ENCODE measurements at regions not wholly inside any gene's neighbourhood (a gene's known extent, or its start where the extent isn't known, plus 50 kb on each side); places are given as distances from the start of the nearest gene placed in this dataset.

GRCh38 chr4:107279733-107280132 is 243.6 kb upstream of the DKK2 start:
- no peak overlapping the region for H3K4me3 ChIP-seq
- H3K9me3 ChIP-seq: no peaks in the 10 kb centered on the region
- H3K4me1 ChIP-seq: no peaks in the 10 kb centered on the region
- no peak for TF ChIP-seq POLR2A (IDR thresholded peaks at IDR 0.05; ENCODE audit: low read depth)
- no peak overlapping the region for H3K27ac ChIP-seq (replicated peaks in 1 of 4)
- no peak for DNase-seq (ENCODE audit: extremely low spot score)
- no peaks in the 10 kb centered on the region for H3K36me3 ChIP-seq
- intact Hi-C loops (cut with DNase I): no loop called here
- no peaks in the 10 kb centered on the region for H3K27me3 ChIP-seq

- intact Hi-C loops (cut with DNase I): no loop called here
- H3K27ac ChIP-seq (replicated peaks in 1 of 4): no peak overlapping the region
- TF ChIP-seq POLR2AphosphoS5 (IDR thresholded peaks at IDR 0.05): no peak
- TF ChIP-seq POLR2A (IDR thresholded peaks at IDR 0.05; ENCODE audit: low read depth): no peak
- TF ChIP-seq CTCF (IDR thresholded peaks at IDR 0.05): no peak
- TF ChIP-seq EP300 (IDR thresholded peaks at IDR 0.05): no peak
- H3K9me3 ChIP-seq: no peaks in the 10 kb centered on the region
- no peaks in the 10 kb centered on the region for H3K36me3 ChIP-seq
- WGBS: 55% methylated on average over 4 of the region's 4 CpGs
- H3K27me3 ChIP-seq: no peaks in the 10 kb centered on the region
- no peak overlapping the region for H3K4me3 ChIP-seq
- no peaks in the 10 kb centered on the region for H3K4me1 ChIP-seq
- DNase-seq (ENCODE audit: extremely low spot score): no peak
Observed at GRCh38 chr4:107278791-107279483, 242.8 kb upstream of the DKK2 start.

GRCh38 chr4:107276052-107276451 is 239.9 kb upstream of the DKK2 start:
- no peaks in the 10 kb centered on the region for H3K36me3 ChIP-seq
- H3K27me3 ChIP-seq: no peaks in the 10 kb centered on the region
- no peak overlapping the region for H3K27ac ChIP-seq (replicated peaks in 1 of 4)
- H3K4me1 ChIP-seq: no peaks in the 10 kb centered on the region
- no peak overlapping the region for H3K4me3 ChIP-seq
- no peaks in the 10 kb centered on the region for H3K9me3 ChIP-seq
- intact Hi-C loops (cut with DNase I): no loop called here
- no peak for DNase-seq (ENCODE audit: extremely low spot score)
- no peak for TF ChIP-seq POLR2A (IDR thresholded peaks at IDR 0.05; ENCODE audit: low read depth)
- TF ChIP-seq EP300 (IDR thresholded peaks at IDR 0.05): no peak
- no peak for TF ChIP-seq CTCF (IDR thresholded peaks at IDR 0.05)
- no peak for TF ChIP-seq POLR2AphosphoS5 (IDR thresholded peaks at IDR 0.05)

GRCh38 chr4:107275225-107275624 is 239.1 kb upstream of the DKK2 start:
- DNase-seq (ENCODE audit: extremely low spot score): no peak
- TF ChIP-seq CTCF (IDR thresholded peaks at IDR 0.05): no peak
- TF ChIP-seq POLR2A (IDR thresholded peaks at IDR 0.05; ENCODE audit: low read depth): no peak
- TF ChIP-seq POLR2AphosphoS5 (IDR thresholded peaks at IDR 0.05): no peak
- no peaks in the 10 kb centered on the region for H3K27me3 ChIP-seq

GRCh38 chr4:107270614-107271013 is 234.5 kb upstream of the DKK2 start:
- Histone ChIP-seq H3K4me3 (no peak overlapping the region), H3K36me3 (no peaks in the 10 kb centered on the region), H3K9me3 (no peaks in the 10 kb centered on the region), H3K27ac (replicated peaks in 1 of 4) (no peak overlapping the region), H3K4me1 (no peaks in the 10 kb centered on the region), H3K27me3 (no peaks in the 10 kb centered on the region)
- TF ChIP-seq POLR2A (IDR thresholded peaks at IDR 0.05; ENCODE audit: low read depth) (no peak), EP300 (IDR thresholded peaks at IDR 0.05) (no peak), POLR2AphosphoS5 (IDR thresholded peaks at IDR 0.05) (no peak)
- no peak for DNase-seq (ENCODE audit: extremely low spot score)
- no CpG with 5 or more reads among the region's 3 CpGs for WGBS
- intact Hi-C loops (cut with DNase I): no loop called here

More at GRCh38 chr4:107275225-107275624, 239.1 kb upstream of the DKK2 start:
- H3K4me1 ChIP-seq: no peaks in the 10 kb centered on the region
- H3K4me3 ChIP-seq: no peak overlapping the region
- no peaks in the 10 kb centered on the region for H3K9me3 ChIP-seq
- no peak overlapping the region for H3K27ac ChIP-seq (replicated peaks in 1 of 4)
- intact Hi-C loops (cut with DNase I): no loop called here
- H3K36me3 ChIP-seq: no peaks in the 10 kb centered on the region

- H3K27me3 ChIP-seq: no peaks in the 10 kb centered on the region
- H3K36me3 ChIP-seq: no peaks in the 10 kb centered on the region
- WGBS: 80% methylated on average over 1 of the region's 2 CpGs
- no peak for DNase-seq (ENCODE audit: extremely low spot score)
- H3K4me3 ChIP-seq: no peak overlapping the region
- H3K9me3 ChIP-seq: no peaks in the 10 kb centered on the region
- no peak overlapping the region for H3K27ac ChIP-seq (replicated peaks in 1 of 4)
- intact Hi-C loops (cut with DNase I): no loop called here
- no peak for TF ChIP-seq POLR2A (IDR thresholded peaks at IDR 0.05; ENCODE audit: low read depth)
- TF ChIP-seq POLR2AphosphoS5 (IDR thresholded peaks at IDR 0.05): no peak
- no peaks in the 10 kb centered on the region for H3K4me1 ChIP-seq
Observed at GRCh38 chr4:107269175-107269574, 233.1 kb upstream of the DKK2 start.
